Panc1 (cell line): ENCODE measurements at regions not wholly inside any gene's neighbourhood (a gene's known extent, or its start where the extent isn't known, plus 50 kb on each side); places are given as distances from the start of the nearest gene placed in this dataset.

ENCODE experiments used
- POLR2AphosphoS5 ChIP-seq: IDR thresholded peaks from 2 replicates; pipeline ENCODE4 v1.6.1; 2012; ENCODE audit warnings: mild to moderate bottlenecking, low read depth, low read length, moderate library complexity
- TCF7L2 ChIP-seq: IDR thresholded peaks from 2 replicates; pipeline ENCODE4 v1.6.1; 2011; ENCODE audit warnings: mild to moderate bottlenecking, low read depth, low read length, inconsistent platforms
- TF ChIP-seq, protein P1 (sequence below): fragments of 450-650 bp; IDR thresholded peaks from 2 replicates; pipeline ENCODE4 v1.5.1; 2017; ENCODE audit warnings: mild to moderate bottlenecking

DNA sequence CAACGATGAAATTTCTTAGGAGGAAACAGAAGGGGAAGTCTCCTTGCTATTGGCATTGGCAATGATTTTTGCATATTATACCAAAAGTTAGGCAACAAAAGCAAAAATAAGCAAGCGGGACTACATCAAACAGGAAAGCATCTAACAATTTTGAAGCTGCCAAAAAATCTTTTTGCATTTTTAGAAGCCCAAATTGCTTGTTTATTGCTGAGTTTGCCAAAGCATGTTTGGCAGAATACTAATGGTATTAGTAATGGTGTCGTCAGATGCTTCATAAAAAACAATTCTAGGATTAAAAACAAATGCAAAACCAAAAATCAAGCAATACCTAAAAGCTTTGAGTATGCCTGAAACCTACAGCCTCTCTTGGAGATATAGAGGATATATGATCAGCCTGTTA is 80.0 kb downstream of the GALR1 start:
- TF ChIP-seq POLR2AphosphoS5 (no peak), TCF7L2 (no peak)
- TF ChIP-seq, protein P1, sequence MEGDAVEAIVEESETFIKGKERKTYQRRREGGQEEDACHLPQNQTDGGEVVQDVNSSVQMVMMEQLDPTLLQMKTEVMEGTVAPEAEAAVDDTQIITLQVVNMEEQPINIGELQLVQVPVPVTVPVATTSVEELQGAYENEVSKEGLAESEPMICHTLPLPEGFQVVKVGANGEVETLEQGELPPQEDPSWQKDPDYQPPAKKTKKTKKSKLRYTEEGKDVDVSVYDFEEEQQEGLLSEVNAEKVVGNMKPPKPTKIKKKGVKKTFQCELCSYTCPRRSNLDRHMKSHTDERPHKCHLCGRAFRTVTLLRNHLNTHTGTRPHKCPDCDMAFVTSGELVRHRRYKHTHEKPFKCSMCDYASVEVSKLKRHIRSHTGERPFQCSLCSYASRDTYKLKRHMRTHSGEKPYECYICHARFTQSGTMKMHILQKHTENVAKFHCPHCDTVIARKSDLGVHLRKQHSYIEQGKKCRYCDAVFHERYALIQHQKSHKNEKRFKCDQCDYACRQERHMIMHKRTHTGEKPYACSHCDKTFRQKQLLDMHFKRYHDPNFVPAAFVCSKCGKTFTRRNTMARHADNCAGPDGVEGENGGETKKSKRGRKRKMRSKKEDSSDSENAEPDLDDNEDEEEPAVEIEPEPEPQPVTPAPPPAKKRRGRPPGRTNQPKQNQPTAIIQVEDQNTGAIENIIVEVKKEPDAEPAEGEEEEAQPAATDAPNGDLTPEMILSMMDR = no peak
